ENCODE measurements at regions not wholly inside any gene's neighbourhood (a gene's known extent, or its start where the extent isn't known, plus 50 kb on each side); places are given as distances from the start of the nearest gene placed in this dataset.

DNA sequence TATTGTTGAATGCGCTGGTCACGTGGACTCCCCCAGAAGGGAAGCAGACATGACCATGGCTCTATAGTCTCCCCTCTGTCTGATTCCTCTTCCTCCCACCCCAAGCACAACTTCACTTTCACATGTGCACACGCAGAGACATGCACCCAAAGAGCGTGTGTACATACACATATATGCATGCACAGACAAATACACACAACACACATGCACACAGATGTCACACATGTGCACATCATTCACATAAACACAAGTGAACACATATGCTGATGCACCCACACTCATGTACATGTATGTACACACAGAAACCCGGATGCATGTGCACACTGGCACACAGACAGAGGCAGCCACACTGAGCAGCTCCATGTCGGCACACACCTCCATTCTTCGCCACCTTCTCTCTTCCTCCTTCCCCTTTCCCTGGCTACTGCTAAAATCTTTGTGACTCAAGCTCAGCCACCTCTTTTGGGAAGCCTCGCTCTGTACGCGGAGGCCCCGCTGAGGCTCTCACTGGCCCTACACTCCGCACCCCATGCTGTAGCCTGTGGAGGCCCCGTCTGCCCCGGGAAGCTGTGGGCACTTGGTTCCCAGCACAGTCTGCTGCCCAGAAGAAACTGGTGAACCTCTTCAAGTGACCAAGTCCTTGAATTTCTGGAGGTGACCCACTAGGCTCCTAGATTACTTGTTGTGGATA is 101.6 kb upstream of the TEX51 start:
- no peak overlapping the region for H3K27ac Mint-ChIP-seq

DNA sequence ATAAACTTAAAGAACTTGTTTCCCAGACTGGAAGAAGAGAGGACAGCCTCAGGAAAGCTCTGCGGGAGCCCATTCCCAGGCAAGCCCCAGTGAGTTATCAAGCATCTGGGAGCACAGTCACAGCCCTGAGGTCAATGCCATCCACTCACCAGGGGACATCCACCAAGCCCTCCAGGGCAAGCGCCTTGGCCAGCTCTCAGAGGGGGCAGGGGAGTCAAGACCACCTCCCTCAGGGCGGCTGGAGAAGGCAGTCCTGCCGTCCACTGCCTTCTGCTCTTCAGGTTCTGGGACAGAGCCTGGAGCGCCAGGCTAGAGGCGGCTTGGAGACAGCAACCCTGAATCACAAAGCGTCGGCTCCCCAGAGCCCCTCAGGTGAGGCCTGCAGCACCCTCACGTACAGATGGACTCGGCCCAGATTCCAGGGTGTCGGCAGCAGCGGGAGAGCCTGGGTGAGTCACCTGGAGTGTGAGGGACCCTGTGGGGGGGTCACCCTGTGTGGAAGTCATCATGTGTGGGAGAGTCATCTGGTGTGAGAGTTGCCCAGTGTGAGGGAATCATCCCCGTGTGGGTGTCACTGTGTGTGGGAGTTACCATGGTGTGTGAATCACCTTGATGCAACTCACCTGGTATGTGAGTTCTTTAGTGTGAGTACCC is 100.9 kb upstream of the TEX51 start:
- ChIA-PET CTCF (no interaction called here), POLR2A (no interaction called here)
- Mint-ChIP-seq H3K4me1 (no peaks in the 10 kb centered on the region), H3K9me3 (ENCODE audit: low read depth) (no peaks in the 10 kb centered on the region), H3K36me3 (ENCODE audit: low read depth) (no peaks in the 10 kb centered on the region), H3K4me3 (no peak overlapping the region), H3K27ac (no peak overlapping the region), H3K27me3 (peaks cover 13% of the 10 kb centered on the region)
- ATAC-seq (no peak), DNase-seq (no peak)
- intact Hi-C loops (cut with DNase I, micrococcal nuclease) = no loop called here

More for the DNA sequence above, 101.6 kb upstream of the TEX51 start:
- Mint-ChIP-seq H3K4me1 (no peaks in the 10 kb centered on the region), H3K27me3 (peaks cover 16% of the 10 kb centered on the region), H3K9me3 (ENCODE audit: low read depth) (no peaks in the 10 kb centered on the region), H3K4me3 (no peak overlapping the region), H3K36me3 (ENCODE audit: low read depth) (no peaks in the 10 kb centered on the region)
- ATAC-seq = no peak
- POLR2A ChIA-PET = no interaction called here
- intact Hi-C loops (cut with DNase I, micrococcal nuclease) = no loop called here
- CTCF ChIA-PET = no interaction called here
- no peak for DNase-seq

DNA sequence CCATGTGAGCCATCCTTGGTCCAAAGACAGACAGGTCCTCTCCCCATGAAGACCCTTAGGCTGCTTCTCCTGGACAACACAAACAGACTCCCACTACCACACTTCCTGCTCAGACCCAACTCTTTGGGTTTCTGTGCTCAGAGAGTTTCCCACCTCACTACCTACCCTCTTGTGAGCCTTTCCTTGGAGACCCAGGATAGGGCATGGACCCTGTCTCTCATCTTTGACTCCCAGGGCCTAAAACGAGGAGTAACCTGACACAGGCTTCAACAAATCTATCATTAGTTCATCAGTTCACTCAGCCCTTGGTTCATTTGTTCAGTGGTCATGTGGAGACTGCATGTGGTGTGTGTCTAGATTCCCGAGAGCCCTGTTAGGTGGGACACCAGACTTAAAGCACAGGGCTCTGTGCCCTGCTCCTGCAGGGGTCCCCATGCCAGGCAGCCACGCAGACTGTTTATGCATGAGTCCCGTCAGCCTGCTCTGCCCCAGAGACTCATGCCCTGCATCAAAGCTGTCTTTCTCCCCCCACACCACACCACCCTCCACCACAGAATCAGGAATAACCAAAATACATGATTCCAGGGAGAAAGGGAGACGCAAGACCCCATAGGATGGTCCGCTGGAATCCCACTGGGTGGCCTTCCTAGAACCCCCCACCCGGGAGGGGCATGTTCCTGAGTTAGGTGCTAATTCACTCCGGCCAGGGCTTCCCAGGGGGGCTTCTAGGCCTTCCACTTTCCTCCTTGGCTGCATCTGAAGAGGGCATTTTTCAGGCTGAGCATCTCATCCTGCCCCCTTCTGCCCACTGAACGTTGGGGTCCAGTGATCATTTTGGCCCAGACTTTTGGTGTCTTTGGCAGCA is 100.2 kb upstream of the TEX51 start:
- Mint-ChIP-seq H3K4me3 (no peak overlapping the region), H3K9me3 (ENCODE audit: low read depth) (no peaks in the 10 kb centered on the region), H3K36me3 (ENCODE audit: low read depth) (no peaks in the 10 kb centered on the region), H3K27me3 (peaks cover 8% of the 10 kb centered on the region), H3K27ac (no peak overlapping the region), H3K4me1 (no peaks in the 10 kb centered on the region)
- no peak for DNase-seq
- POLR2A ChIA-PET = no interaction called here
- ATAC-seq = no peak
- intact Hi-C loops (cut with DNase I, micrococcal nuclease) = no loop called here
- CTCF ChIA-PET = no interaction called here

DNA sequence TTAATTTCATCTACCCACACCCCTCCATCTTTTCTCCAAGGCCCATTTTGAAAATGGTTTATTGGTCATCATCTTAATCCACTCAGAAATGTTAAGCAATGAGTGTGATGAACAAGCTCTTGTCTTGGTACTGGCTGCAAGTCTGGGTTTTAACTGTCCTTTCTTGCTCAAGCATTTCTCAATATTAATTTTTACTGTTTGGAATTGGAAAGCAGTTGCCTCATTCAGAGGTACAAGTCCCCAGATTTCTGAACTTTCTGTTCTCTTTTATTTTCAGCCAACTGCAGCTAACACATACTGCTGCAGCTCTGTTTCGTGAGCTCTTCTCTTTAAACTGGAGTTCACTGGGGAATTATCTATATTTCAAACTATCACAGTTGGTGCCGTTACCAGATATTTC is 99.4 kb upstream of the TEX51 start:
- H3K9me3 Mint-ChIP-seq (ENCODE audit: low read depth) = no peaks in the 10 kb centered on the region
- ChIA-PET CTCF (no interaction called here), POLR2A (no interaction called here)
- no peak for DNase-seq
- H3K4me3 Mint-ChIP-seq = no peak overlapping the region
- intact Hi-C loops (cut with DNase I, micrococcal nuclease) = no loop called here
- peaks cover 6% of the 10 kb centered on the region for H3K27me3 Mint-ChIP-seq
- H3K36me3 Mint-ChIP-seq (ENCODE audit: low read depth) = no peaks in the 10 kb centered on the region
- no peak for ATAC-seq
- no peaks in the 10 kb centered on the region for H3K4me1 Mint-ChIP-seq
- no peak overlapping the region for H3K27ac Mint-ChIP-seq

DNA sequence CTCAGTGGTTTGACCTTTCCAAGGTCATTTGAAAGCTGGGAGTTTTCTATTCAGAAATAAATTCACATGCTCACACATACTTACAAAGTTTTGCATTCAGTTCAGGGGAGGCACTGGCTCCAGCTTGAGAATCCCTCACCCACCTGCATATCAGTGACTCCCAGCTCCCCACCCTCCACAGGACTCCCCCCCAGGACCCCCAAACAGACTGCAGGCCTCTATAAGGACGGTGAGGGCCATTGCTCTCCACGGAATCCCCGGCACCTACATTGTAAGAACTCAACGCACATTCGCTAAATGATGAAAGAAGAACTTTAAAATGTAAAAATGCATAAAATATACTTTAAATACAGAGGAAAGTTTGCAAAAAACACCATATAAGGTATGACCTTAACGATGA is 97.2 kb upstream of the TEX51 start:
- POLR2A ChIA-PET = no interaction called here
- intact Hi-C loops (cut with DNase I, micrococcal nuclease) = no loop called here
- DNase-seq (no peak), ATAC-seq (no peak)
- H3K27ac Mint-ChIP-seq = no peak overlapping the region
- no peaks in the 10 kb centered on the region for H3K36me3 Mint-ChIP-seq (ENCODE audit: low read depth)
- no peak overlapping the region for H3K4me3 Mint-ChIP-seq
- H3K9me3 Mint-ChIP-seq (ENCODE audit: low read depth) = no peaks in the 10 kb centered on the region
- CTCF ChIA-PET = no interaction called here
- H3K4me1 Mint-ChIP-seq = no peaks in the 10 kb centered on the region
- H3K27me3 Mint-ChIP-seq = peaks cover 3% of the 10 kb centered on the region

DNA sequence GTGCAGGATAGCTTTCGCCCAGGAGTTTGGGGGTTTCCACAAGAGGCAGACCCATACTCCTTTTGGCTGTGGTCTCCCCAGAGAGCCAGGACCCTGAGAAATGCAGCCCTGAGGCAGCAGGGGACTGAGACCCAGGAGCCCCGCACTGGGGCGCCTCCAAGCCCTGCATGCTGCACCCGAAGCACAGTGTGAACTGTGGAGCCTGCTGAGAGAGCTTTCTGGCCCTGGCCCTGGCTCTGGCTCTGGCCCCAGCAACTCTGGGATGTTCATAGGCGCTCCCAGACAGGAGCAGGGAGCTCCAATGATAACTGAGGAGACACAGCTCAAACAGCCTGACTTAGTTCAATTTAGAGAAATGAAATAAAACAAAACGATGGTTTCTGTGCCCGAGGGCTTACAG is 96.4 kb upstream of the TEX51 start:
- Mint-ChIP-seq H3K36me3 (ENCODE audit: low read depth) (no peaks in the 10 kb centered on the region), H3K4me1 (no peaks in the 10 kb centered on the region), H3K27ac (no peak overlapping the region), H3K27me3 (peaks cover 2% of the 10 kb centered on the region), H3K4me3 (no peak overlapping the region), H3K9me3 (ENCODE audit: low read depth) (no peaks in the 10 kb centered on the region)
- POLR2A ChIA-PET = no interaction called here
- DNase-seq (no peak), ATAC-seq (no peak)
- CTCF ChIA-PET = no interaction called here
- intact Hi-C loops (cut with DNase I, micrococcal nuclease) = no loop called here

DNA sequence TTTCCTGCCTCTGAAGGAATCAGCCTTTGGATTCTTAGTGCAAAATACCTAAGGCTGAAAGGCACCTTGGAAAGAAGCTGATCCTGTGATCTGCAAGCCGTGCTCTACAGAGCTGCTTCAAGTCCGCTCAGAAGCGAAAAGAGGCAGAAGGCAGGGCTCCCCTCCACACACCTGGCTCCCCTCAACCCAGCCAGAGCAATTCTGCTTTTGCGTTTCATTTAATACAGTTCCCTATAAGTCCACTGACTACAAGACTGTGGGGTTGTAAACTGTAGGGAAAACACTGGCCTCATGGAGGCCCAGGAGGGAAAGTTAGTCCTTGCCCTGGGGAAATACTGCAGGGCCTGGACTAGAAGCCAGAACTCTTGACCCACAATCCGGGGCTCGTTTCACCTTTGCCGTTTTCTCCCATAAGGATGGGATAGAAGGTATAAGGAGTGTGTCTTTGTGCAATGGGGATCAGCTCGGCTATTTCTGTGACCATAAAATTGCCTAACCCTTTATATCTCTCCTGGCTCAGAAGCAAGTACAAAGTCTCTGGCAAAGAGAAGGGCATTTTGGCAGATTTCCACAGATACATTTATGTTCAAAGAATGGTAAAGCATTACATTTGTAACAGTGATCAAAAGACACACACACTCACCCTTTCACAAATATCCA is 95.8 kb upstream of the TEX51 start:
- Mint-ChIP-seq H3K9me3 (ENCODE audit: low read depth) (no peaks in the 10 kb centered on the region), H3K4me3 (no peak overlapping the region), H3K27ac (no peak overlapping the region), H3K36me3 (ENCODE audit: low read depth) (no peaks in the 10 kb centered on the region), H3K27me3 (peaks cover 2% of the 10 kb centered on the region), H3K4me1 (no peaks in the 10 kb centered on the region)
- ChIA-PET CTCF (no interaction called here), POLR2A (no interaction called here)
- DNase-seq (no peak), ATAC-seq (no peak)
- intact Hi-C loops (cut with DNase I, micrococcal nuclease) = no loop called here

DNA sequence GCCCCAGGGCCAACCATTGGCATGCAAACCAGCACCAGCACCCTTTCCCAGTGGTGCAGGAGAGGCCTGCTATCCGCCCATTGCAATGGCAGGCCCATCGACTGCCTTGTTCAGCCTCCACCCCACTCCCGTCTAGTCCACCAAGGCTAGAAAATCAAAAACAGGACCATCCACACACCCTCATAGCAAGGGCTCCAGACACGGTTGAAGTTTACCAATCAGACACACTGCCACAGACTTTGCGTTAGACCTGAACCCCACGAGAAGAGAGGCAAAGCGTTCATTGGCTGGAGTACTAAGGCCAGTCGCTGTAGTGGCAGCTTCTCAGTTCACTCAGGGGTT is 95.3 kb upstream of the TEX51 start:
- no peak overlapping the region for H3K4me3 Mint-ChIP-seq
- CTCF ChIA-PET = no interaction called here
- no peak for ATAC-seq

DNA sequence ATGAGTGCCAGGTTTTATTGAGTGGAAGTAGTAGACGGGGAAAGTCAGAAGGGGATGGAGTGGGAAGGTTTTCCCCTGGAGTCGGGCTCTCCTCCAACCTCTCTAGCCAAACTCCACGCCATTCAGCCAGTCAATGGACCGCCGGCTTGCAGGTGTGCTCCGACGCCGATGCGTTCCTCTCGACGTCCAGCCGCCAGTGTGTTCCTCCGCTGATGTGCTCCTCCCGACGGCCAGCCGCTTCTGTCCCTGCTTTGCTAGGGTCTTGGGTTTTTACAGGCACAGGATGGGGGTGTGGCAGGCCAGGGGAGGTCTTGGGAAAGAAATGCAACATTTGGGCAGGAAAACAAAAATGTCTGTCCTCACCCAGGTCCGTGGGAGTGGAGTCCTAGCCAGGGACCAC is 94.3 kb upstream of the TEX51 start:
- H3K27ac Mint-ChIP-seq = no peak overlapping the region
- ChIA-PET POLR2A (no interaction called here), CTCF (no interaction called here)
- no peak overlapping the region for H3K4me3 Mint-ChIP-seq
- no peaks in the 10 kb centered on the region for H3K9me3 Mint-ChIP-seq (ENCODE audit: low read depth)
- H3K27me3 Mint-ChIP-seq = peaks cover 2% of the 10 kb centered on the region
- H3K36me3 Mint-ChIP-seq (ENCODE audit: low read depth) = no peaks in the 10 kb centered on the region
- intact Hi-C loops (cut with DNase I, micrococcal nuclease) = no loop called here
- no peak for DNase-seq
- no peak for ATAC-seq
- no peaks in the 10 kb centered on the region for H3K4me1 Mint-ChIP-seq

More for the DNA sequence above, 95.3 kb upstream of the TEX51 start:
- H3K27me3 Mint-ChIP-seq = peaks cover 2% of the 10 kb centered on the region
- DNase-seq = no peak
- no peak overlapping the region for H3K27ac Mint-ChIP-seq
- intact Hi-C loops (cut with DNase I, micrococcal nuclease) = no loop called here
- H3K36me3 Mint-ChIP-seq (ENCODE audit: low read depth) = no peaks in the 10 kb centered on the region
- no peaks in the 10 kb centered on the region for H3K9me3 Mint-ChIP-seq (ENCODE audit: low read depth)
- POLR2A ChIA-PET = no interaction called here
- no peaks in the 10 kb centered on the region for H3K4me1 Mint-ChIP-seq

DNA sequence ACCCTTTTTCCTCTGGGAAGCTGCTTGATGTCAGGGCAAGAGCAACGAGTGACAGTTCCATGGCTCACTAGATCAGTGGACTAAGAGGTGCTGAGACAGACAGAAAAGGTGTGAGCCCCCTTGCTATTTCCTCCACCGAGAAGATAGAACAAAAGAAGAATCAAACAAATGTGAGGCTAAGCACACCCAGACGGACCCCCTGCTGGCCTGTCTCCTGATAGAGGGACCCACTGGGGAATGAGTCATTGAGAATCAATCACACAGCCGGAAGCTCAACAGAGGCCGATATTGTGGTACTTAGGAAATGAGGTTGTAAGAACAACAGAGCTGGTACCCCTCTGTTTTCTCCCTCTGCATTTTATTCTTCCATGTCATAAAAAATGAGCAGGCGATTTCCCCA is 89.8 kb upstream of the TEX51 start:
- H3K4me1 Mint-ChIP-seq = no peaks in the 10 kb centered on the region
- no peak overlapping the region for H3K4me3 Mint-ChIP-seq
- no peaks in the 10 kb centered on the region for H3K9me3 Mint-ChIP-seq (ENCODE audit: low read depth)
- H3K27me3 Mint-ChIP-seq = peaks cover 6% of the 10 kb centered on the region
- ChIA-PET POLR2A (no interaction called here), CTCF (no interaction called here)
- H3K36me3 Mint-ChIP-seq (ENCODE audit: low read depth) = no peaks in the 10 kb centered on the region
- H3K27ac Mint-ChIP-seq = no peak overlapping the region
- intact Hi-C loops (cut with DNase I, micrococcal nuclease) = no loop called here
- DNase-seq = no peak
- no peak for ATAC-seq

DNA sequence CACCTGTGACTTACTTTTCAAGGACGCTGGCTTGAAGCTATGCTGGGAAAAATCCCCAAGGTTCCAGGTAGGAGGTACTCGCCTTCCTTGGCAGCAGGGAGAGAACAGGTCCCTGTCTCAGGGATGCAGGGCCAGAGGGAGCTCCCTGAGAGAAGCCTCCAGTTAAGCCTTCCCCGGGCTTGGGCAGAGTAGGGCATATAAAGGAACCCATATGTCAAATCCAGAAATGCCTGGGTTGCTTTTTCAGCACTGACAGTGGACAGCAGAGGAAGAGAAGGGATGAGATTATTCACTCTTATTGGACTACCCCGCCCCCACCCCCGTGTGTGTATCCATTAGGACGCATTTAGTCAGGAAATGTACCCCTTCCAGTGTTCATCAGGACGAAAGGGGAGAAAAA is 89.3 kb upstream of the TEX51 start:
- no peaks in the 10 kb centered on the region for H3K4me1 Mint-ChIP-seq
- POLR2A ChIA-PET = no interaction called here
- no peak overlapping the region for H3K4me3 Mint-ChIP-seq
- no peak overlapping the region for H3K27ac Mint-ChIP-seq
- no peaks in the 10 kb centered on the region for H3K36me3 Mint-ChIP-seq (ENCODE audit: low read depth)
- intact Hi-C loops (cut with DNase I, micrococcal nuclease) = no loop called here
- H3K27me3 Mint-ChIP-seq = peaks cover 9% of the 10 kb centered on the region
- no peaks in the 10 kb centered on the region for H3K9me3 Mint-ChIP-seq (ENCODE audit: low read depth)
- no peak for ATAC-seq
- CTCF ChIA-PET = no interaction called here
- DNase-seq = no peak

DNA sequence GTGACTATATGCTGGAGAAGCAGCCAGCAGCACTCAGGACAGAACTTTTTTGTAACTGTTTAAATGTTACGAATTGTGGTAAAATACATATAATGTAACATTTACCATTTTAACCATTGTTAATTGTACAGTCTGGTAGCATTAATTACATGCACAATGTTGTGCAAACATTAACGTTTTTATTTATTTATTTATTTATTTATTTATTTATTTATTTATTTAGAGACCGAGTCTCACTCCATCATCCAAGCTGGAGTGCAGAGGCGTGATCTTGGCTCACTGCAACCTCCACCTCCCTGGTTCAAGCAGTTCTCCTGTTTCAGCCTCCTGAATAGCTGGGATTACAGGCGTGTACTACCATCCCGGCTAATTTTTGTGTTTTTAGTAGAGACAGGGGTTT is 88.7 kb upstream of the TEX51 start:
- intact Hi-C loops (cut with DNase I, micrococcal nuclease) = no loop called here
- peaks cover 15% of the 10 kb centered on the region for H3K27me3 Mint-ChIP-seq
- no peaks in the 10 kb centered on the region for H3K4me1 Mint-ChIP-seq
- no peaks in the 10 kb centered on the region for H3K36me3 Mint-ChIP-seq (ENCODE audit: low read depth)
- DNase-seq (no peak), ATAC-seq (no peak)
- no peaks in the 10 kb centered on the region for H3K9me3 Mint-ChIP-seq (ENCODE audit: low read depth)
- ChIA-PET POLR2A (no interaction called here), CTCF (interaction anchor here (1.1 to 1.2 kb wide), 2 partner anchors 76 to 161 kb away, joined by 3 read pairs; no protein-coding TSS in a partner anchor)
- no peak overlapping the region for H3K27ac Mint-ChIP-seq
- no peak overlapping the region for H3K4me3 Mint-ChIP-seq
